Astrocyte (in vitro differentiated cells and primary cell): ENCODE measurements at regions not wholly inside any gene's neighbourhood (a gene's known extent, or its start where the extent isn't known, plus 50 kb on each side); places are given as distances from the start of the nearest gene placed in this dataset.

Source experiments
- DNase-seq: peaks from one replicate; pipeline ENCODE4 v3.0.0-alpha.2; 2010; ENCODE audit warnings: low read depth
- FAIRE-seq: peaks from 2 replicates; lab custom pipeline; 2011; peaks lifted over from hg19 to GRCh38; lab: Jason Lieb, UNC
- H2AFZ ChIP-seq: 2 replicates; pipeline ENCODE4 v1.6.0; 2012; ENCODE audit warnings: low read depth, low read length, inconsistent platforms
- H3K27ac ChIP-seq: 2 replicates; pipeline ENCODE4 v1.5.1; 2011; ENCODE audit warnings: low read depth, low read length, inconsistent platforms
- H3K27me3 ChIP-seq: 2 replicates; pipeline ENCODE4 v1.6.0; 2011; ENCODE audit warnings: low read length, inconsistent platforms; ENCODE audit not compliant: insufficient read depth
- H3K36me3 ChIP-seq: 2 replicates; pipeline ENCODE4 v1.5.1; 2011; ENCODE audit warnings: low read length, inconsistent platforms; ENCODE audit not compliant: insufficient read depth
- H3K4me1 ChIP-seq: 2 replicates; pipeline ENCODE4 v1.5.1; 2011; ENCODE audit warnings: low read length, inconsistent platforms; ENCODE audit not compliant: insufficient read depth
- H3K4me2 ChIP-seq: 2 replicates; pipeline ENCODE4 v1.6.0; 2012; ENCODE audit warnings: low read length, inconsistent platforms
- H3K4me3 ChIP-seq: 2 replicates; pipeline ENCODE4 v1.5.1; 2011; ENCODE audit warnings: low read depth, mild to moderate bottlenecking, low read length, inconsistent platforms; ENCODE audit not compliant: insufficient read depth
- H3K79me2 ChIP-seq: 2 replicates; pipeline ENCODE4 v1.6.0; 2012; ENCODE audit warnings: mild to moderate bottlenecking, low read length, inconsistent platforms; ENCODE audit not compliant: insufficient read depth
- H3K9ac ChIP-seq: 2 replicates; pipeline ENCODE4 v1.6.0; 2012; ENCODE audit warnings: mild to moderate bottlenecking, low read length, inconsistent platforms
- H3K9me3 ChIP-seq: 2 replicates; pipeline ENCODE4 v1.5.1; 2012; ENCODE audit warnings: low read depth, mild to moderate bottlenecking, low read length, inconsistent platforms; ENCODE audit not compliant: insufficient read depth
- H4K20me1 ChIP-seq: 2 replicates; pipeline ENCODE4 v1.6.0; 2012; ENCODE audit warnings: low read length, inconsistent platforms; ENCODE audit not compliant: insufficient read depth
- H3K27ac Mint-ChIP-seq: one replicate; pipeline ENCODE4 v1.8.0; 2021; ENCODE audit warnings: mild to moderate bottlenecking, mixed read lengths; ENCODE audit not compliant: unreplicated experiment
- H3K27me3 Mint-ChIP-seq: one replicate; pipeline ENCODE4 v1.8.0; 2021; ENCODE audit warnings: low read depth, mixed read lengths; ENCODE audit not compliant: unreplicated experiment
- H3K36me3 Mint-ChIP-seq: one replicate; pipeline ENCODE4 v1.8.0; 2021; ENCODE audit warnings: low read depth, mixed read lengths; ENCODE audit not compliant: unreplicated experiment
- H3K4me1 Mint-ChIP-seq: one replicate; pipeline ENCODE4 v1.8.0; 2021; ENCODE audit warnings: low read depth, mixed read lengths; ENCODE audit not compliant: unreplicated experiment
- H3K4me3 Mint-ChIP-seq: one replicate; pipeline ENCODE4 v1.8.0; 2021; ENCODE audit warnings: mild to moderate bottlenecking, moderate library complexity, mixed read lengths; ENCODE audit not compliant: unreplicated experiment
- H3K9me3 Mint-ChIP-seq: one replicate; pipeline ENCODE4 v1.8.0; 2021; ENCODE audit warnings: mild to moderate bottlenecking, mixed read lengths; ENCODE audit not compliant: unreplicated experiment
- EZH2 ChIP-seq: IDR thresholded peaks from 2 replicates; pipeline ENCODE4 v1.6.1; 2012; ENCODE audit warnings: mild to moderate bottlenecking, low read length, inconsistent platforms; ENCODE audit not compliant: insufficient read depth
- TF ChIP-seq, protein P1 (sequence below): IDR thresholded peaks from 2 replicates; pipeline ENCODE4 v1.5.1; 2011; ENCODE audit warnings: low read depth, mild to moderate bottlenecking, inconsistent platforms, low read length, moderate library complexity; ENCODE audit not compliant: insufficient read depth

DNA sequence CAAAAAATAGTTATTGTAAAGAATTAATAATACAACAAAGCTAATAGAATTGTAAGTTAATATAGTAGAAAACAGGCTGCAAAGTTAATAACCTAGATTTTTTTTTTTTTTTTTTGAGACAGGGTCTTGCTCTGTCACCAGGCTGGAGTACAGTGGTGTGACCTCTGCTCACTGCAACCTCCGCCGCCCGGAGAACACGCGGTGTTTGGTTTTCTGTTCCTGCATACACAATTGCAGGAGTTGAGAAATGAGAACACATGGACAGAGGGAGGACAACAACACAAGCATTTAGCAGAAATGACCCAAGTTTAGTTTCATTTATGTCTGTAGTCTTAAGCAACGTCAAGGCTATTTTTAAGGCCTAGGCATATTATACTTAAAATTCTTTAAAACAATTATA, 145.9 kb upstream of the PCDH10 start:
- H3K79me2 ChIP-seq, result no peaks in the 10 kb centered on the region
- FAIRE-seq (no peak), DNase-seq (no peak)
- H3K9ac ChIP-seq, result no peak overlapping the region
- H3K4me2 ChIP-seq, result no peak overlapping the region
- TF ChIP-seq, protein P1, sequence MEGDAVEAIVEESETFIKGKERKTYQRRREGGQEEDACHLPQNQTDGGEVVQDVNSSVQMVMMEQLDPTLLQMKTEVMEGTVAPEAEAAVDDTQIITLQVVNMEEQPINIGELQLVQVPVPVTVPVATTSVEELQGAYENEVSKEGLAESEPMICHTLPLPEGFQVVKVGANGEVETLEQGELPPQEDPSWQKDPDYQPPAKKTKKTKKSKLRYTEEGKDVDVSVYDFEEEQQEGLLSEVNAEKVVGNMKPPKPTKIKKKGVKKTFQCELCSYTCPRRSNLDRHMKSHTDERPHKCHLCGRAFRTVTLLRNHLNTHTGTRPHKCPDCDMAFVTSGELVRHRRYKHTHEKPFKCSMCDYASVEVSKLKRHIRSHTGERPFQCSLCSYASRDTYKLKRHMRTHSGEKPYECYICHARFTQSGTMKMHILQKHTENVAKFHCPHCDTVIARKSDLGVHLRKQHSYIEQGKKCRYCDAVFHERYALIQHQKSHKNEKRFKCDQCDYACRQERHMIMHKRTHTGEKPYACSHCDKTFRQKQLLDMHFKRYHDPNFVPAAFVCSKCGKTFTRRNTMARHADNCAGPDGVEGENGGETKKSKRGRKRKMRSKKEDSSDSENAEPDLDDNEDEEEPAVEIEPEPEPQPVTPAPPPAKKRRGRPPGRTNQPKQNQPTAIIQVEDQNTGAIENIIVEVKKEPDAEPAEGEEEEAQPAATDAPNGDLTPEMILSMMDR, result no peak
- no peak for TF ChIP-seq EZH2
- no peak overlapping the region for H3K4me3 ChIP-seq
- no peaks in the 10 kb centered on the region for H3K27me3 ChIP-seq
- H3K36me3 Mint-ChIP-seq, result no peaks in the 10 kb centered on the region
- H3K27me3 Mint-ChIP-seq, result no peaks in the 10 kb centered on the region
- H3K27ac Mint-ChIP-seq, result no peak overlapping the region
- H3K27ac ChIP-seq, result no peak overlapping the region
- H3K9me3 Mint-ChIP-seq, result no peaks in the 10 kb centered on the region
- H3K4me3 Mint-ChIP-seq, result no peak overlapping the region
- H4K20me1 ChIP-seq, result no peaks in the 10 kb centered on the region
- no peaks in the 10 kb centered on the region for H3K4me1 ChIP-seq
- no peaks in the 10 kb centered on the region for H3K9me3 ChIP-seq
- H2AFZ ChIP-seq, result no peak overlapping the region
- H3K36me3 ChIP-seq, result no peaks in the 10 kb centered on the region
- H3K4me1 Mint-ChIP-seq, result peaks cover 19% of the 10 kb centered on the region

DNA sequence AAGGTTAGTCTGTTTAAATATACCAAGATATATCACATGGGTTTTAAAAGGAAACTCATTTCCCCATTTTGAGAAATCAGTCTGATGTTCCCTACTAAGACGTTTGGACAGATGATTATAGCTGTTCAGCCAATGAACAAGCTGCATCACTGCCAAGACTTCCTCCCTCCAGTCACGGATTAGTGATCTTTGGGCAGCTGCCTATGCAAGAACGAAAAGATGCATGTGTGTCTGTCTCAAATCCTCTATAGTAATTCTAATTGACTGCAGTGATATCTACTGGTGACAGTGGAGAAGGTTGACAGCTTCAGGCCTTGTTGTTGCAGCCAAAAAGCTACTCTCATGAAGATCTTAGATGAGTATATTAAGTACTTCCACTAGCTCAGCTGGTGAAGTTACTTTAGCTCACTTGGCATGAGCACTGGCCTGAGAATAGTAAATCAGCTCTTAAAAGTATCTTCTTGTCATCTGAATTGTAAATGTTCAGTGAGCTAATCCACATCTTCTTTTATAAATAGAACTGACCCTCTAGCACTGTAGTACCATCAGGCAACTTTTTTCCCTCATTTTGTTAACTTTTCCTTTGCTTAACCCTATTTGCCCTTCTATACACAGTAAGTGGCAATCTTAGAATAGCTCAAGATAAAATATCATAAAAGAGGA, 134.5 kb upstream of the PCDH10 start:
- H3K27me3 Mint-ChIP-seq, result no peaks in the 10 kb centered on the region
- no peak for TF ChIP-seq EZH2
- TF ChIP-seq, protein P1, result no peak

DNA sequence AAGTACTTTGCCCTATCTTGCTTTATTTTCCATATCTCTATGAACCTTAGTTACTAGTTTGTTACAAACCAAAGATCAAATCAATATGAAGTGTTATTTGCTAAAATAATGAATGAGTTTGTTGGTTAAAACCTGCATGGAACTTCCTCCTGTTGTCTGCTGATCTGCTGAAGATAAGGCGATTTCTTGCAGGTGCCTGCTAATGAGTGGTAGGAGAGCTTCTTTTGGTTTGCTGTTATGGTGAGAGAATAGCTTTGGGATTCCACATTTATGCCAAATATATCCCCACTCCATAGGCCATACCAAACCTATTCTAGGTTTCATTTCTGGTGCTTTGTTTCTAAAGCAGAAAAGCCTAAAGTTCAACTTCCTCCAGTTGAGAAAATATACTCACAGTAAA, 103.8 kb upstream of the PCDH10 start:
- H3K27ac ChIP-seq, result no peak overlapping the region
- H3K36me3 ChIP-seq, result no peaks in the 10 kb centered on the region
- H2AFZ ChIP-seq, result no peak overlapping the region
- H3K4me1 ChIP-seq, result no peaks in the 10 kb centered on the region
- H3K4me2 ChIP-seq, result no peak overlapping the region
- Mint-ChIP-seq H3K4me3 (no peak overlapping the region), H3K4me1 (no peaks in the 10 kb centered on the region), H3K27me3 (no peaks in the 10 kb centered on the region), H3K36me3 (no peaks in the 10 kb centered on the region), H3K9me3 (peaks cover 3% of the 10 kb centered on the region), H3K27ac (no peak overlapping the region)
- no peak for FAIRE-seq
- H3K79me2 ChIP-seq, result no peaks in the 10 kb centered on the region
- TF ChIP-seq, protein P1, result no peak
- no peak for TF ChIP-seq EZH2
- no peak overlapping the region for H3K9ac ChIP-seq
- no peaks in the 10 kb centered on the region for H4K20me1 ChIP-seq
- H3K4me3 ChIP-seq, result no peak overlapping the region
- no peaks in the 10 kb centered on the region for H3K27me3 ChIP-seq
- no peak for DNase-seq
- no peaks in the 10 kb centered on the region for H3K9me3 ChIP-seq

More for the DNA sequence above, 134.5 kb upstream of the PCDH10 start:
- DNase-seq (no peak), FAIRE-seq (no peak)
- Histone ChIP-seq H3K27me3 (no peaks in the 10 kb centered on the region), H3K9me3 (no peaks in the 10 kb centered on the region), H3K36me3 (no peaks in the 10 kb centered on the region), H3K79me2 (no peaks in the 10 kb centered on the region), H3K27ac (no peak overlapping the region), H3K4me3 (no peak overlapping the region), H4K20me1 (no peaks in the 10 kb centered on the region), H3K9ac (no peak overlapping the region), H3K4me2 (no peak overlapping the region), H3K4me1 (no peaks in the 10 kb centered on the region), H2AFZ (no peak overlapping the region)
- Mint-ChIP-seq H3K27ac (no peak overlapping the region), H3K36me3 (no peaks in the 10 kb centered on the region), H3K9me3 (peaks cover 6% of the 10 kb centered on the region), H3K4me1 (no peaks in the 10 kb centered on the region), H3K4me3 (no peak overlapping the region)
